GM23338 (cell line): ENCODE measurements at regions not wholly inside any gene's neighbourhood (a gene's known extent, or its start where the extent isn't known, plus 50 kb on each side); places are given as distances from the start of the nearest gene placed in this dataset.

Experiments used
- ATAC-seq: fragments of 200-7000 bp; cut with Tn5 transposase; 3 replicates; pipeline ENCODE4 v1.9.1; 2020
- DNase-seq: peaks from one replicate; pipeline ENCODE4 v3.0.0-alpha.2; 2015; ENCODE audit warnings: low spot score
- H2AFZ ChIP-seq: fragments of 200-600 bp; sonication (generic); 2 replicates; pipeline ENCODE4 v1.8.0; 2016; ENCODE audit warnings: antibody characterized with exemption, mild to moderate bottlenecking, moderate library complexity
- H3F3A ChIP-seq: fragments of 200-600 bp; sonication (generic); replicated peaks from 2 replicates; pipeline ENCODE4 v1.8.0; 2017; ENCODE audit warnings: antibody characterized with exemption, mixed run types, low read depth
- H3K27ac ChIP-seq: fragments of 200-600 bp; sonication (generic); 2 replicates; pipeline ENCODE4 v1.6.1; 2016; ENCODE audit warnings: low read depth
- H3K27me3 ChIP-seq: fragments of 200-600 bp; sonication (generic); 2 replicates; pipeline ENCODE4 v1.8.0; 2016; ENCODE audit warnings: mild to moderate bottlenecking, mixed run types, moderate library complexity; ENCODE audit not compliant: insufficient read depth
- H3K36me3 ChIP-seq: fragments of 200-600 bp; sonication (generic); 2 replicates; pipeline ENCODE4 v1.8.0; 2016; ENCODE audit warnings: mild to moderate bottlenecking; ENCODE audit not compliant: insufficient read depth
- H3K4me1 ChIP-seq: fragments of 200-600 bp; sonication (generic); 2 replicates; pipeline ENCODE4 v1.8.0; 2016; ENCODE audit warnings: mild to moderate bottlenecking, moderate library complexity; ENCODE audit not compliant: insufficient read depth
- H3K4me2 ChIP-seq: fragments of 200-600 bp; sonication (generic); 2 replicates; pipeline ENCODE4 v1.7.1; 2017; ENCODE audit warnings: mixed run types
- H3K4me3 ChIP-seq: fragments of 200-600 bp; sonication (generic); 2 replicates; pipeline ENCODE4 v1.6.1; 2016; ENCODE audit warnings: mixed run types
- H3K79me2 ChIP-seq: fragments of 200-600 bp; sonication (generic); replicated peaks from 2 replicates; pipeline ENCODE4 v1.8.0; 2017; ENCODE audit warnings: mild to moderate bottlenecking; ENCODE audit not compliant: insufficient read depth
- H3K9me2 ChIP-seq: fragments of 200-600 bp; sonication (generic); 2 replicates; pipeline ENCODE4 v1.8.0; 2017; ENCODE audit not compliant: insufficient read depth
- H4K20me1 ChIP-seq: fragments of 200-600 bp; sonication (generic); replicated peaks from 2 replicates; pipeline ENCODE4 v1.8.0; 2017; ENCODE audit warnings: mild to moderate bottlenecking; ENCODE audit not compliant: insufficient read depth
- H3K27ac Mint-ChIP-seq: 2 replicates; pipeline ENCODE4 v1.8.0; 2020; ENCODE audit warnings: inconsistent platforms, mild to moderate bottlenecking, moderate library complexity, mixed read lengths
- H3K27me3 Mint-ChIP-seq: 3 replicates; pipeline ENCODE4 v1.8.0; 2022; ENCODE audit warnings: low read depth, mild to moderate bottlenecking, moderate library complexity, mixed read lengths, inconsistent platforms; ENCODE audit not compliant: insufficient read depth, poor library complexity
- H3K36me3 Mint-ChIP-seq: 3 replicates; pipeline ENCODE4 v1.8.0; 2021; ENCODE audit warnings: low read depth, mild to moderate bottlenecking, inconsistent platforms, moderate library complexity, mixed read lengths
- H3K4me1 Mint-ChIP-seq: 3 replicates; pipeline ENCODE4 v1.8.0; 2020; ENCODE audit warnings: mild to moderate bottlenecking, inconsistent platforms, mixed read lengths
- H3K4me3 Mint-ChIP-seq: 3 replicates; pipeline ENCODE4 v1.8.0; 2021; ENCODE audit warnings: moderate library complexity, mild to moderate bottlenecking, inconsistent platforms, mixed read lengths
- H3K9me3 Mint-ChIP-seq: 3 replicates; pipeline ENCODE4 v1.8.0; 2020; ENCODE audit warnings: moderate library complexity, mild to moderate bottlenecking, inconsistent platforms, mixed read lengths
- CREB1 ChIP-seq: fragments of 250-450 bp; sonication (Bioruptor Pico); IDR thresholded peaks from 2 replicates; pipeline ENCODE4 v1.5.0; 2020; ENCODE audit warnings: low read depth, mild to moderate bottlenecking, moderate library complexity
- EZH2 ChIP-seq: fragments of 200-600 bp; sonication (generic); IDR thresholded peaks from one replicate; pipeline ENCODE4 v1.8.0; 2017; ENCODE audit warnings: antibody characterized with exemption, mild to moderate bottlenecking, low read depth; ENCODE audit not compliant: unreplicated experiment
- EZH2phosphoT487 ChIP-seq: fragments of 200-600 bp; sonication (generic); IDR thresholded peaks from one replicate; pipeline ENCODE4 v1.8.1; 2018; ENCODE audit warnings: antibody characterized with exemption; ENCODE audit not compliant: unreplicated experiment
- JUNB ChIP-seq: IDR thresholded peaks from one replicate; pipeline ENCODE4 v1.6.1; 2016; ENCODE audit warnings: antibody characterized with exemption; ENCODE audit not compliant: unreplicated experiment
- NANOG ChIP-seq: IDR thresholded peaks from 2 replicates; pipeline ENCODE4 v1.6.1; 2016; ENCODE audit warnings: antibody characterized with exemption, borderline replicate concordance
- STAT1 ChIP-seq: IDR thresholded peaks from one replicate; pipeline ENCODE4 v1.6.1; 2016; ENCODE audit warnings: antibody characterized with exemption; ENCODE audit not compliant: unreplicated experiment
- ZNF331 ChIP-seq: fragments of 250-450 bp; sonication (Bioruptor Pico); IDR thresholded peaks from 2 replicates; pipeline ENCODE4 v1.5.0; 2020; ENCODE audit warnings: low read depth, mild to moderate bottlenecking, moderate library complexity
- TF ChIP-seq, protein P1 (sequence below): fragments of 250-450 bp; sonication (Bioruptor Pico); IDR thresholded peaks from 2 replicates; pipeline ENCODE4 v1.5.0; 2020; ENCODE audit warnings: mild to moderate bottlenecking, moderate library complexity

DNA sequence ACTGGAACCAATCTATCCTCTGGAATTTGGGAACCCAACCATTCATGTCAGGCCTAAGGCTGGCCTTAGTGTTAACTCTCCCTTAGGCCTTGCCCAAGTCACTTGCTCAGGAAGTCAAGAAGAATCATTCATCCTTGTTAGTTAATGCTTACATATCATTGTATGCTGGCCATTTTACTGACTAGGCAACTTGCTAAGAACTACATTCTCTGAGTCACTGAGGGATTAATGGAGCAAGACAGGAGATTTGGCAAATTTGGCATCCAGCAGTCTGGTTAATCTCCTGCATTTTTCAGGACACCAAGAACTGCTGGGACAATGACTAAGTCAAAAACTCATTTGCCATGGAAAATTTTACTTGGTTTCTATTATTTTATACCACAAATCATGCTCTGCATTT is 115.8 kb upstream of the DDIT4L start:
- Histone ChIP-seq H2AFZ (no peak overlapping the region), H3K9me2 (peaks cover 17% of the 10 kb centered on the region), H3F3A (no peaks in the 10 kb centered on the region), H3K36me3 (no peaks in the 10 kb centered on the region), H3K79me2 (no peaks in the 10 kb centered on the region), H3K27me3 (no peaks in the 10 kb centered on the region), H3K27ac (no peak overlapping the region), H3K4me2 (no peak overlapping the region), H3K4me3 (no peak overlapping the region), H4K20me1 (no peaks in the 10 kb centered on the region), H3K4me1 (peaks cover 26% of the 10 kb centered on the region)
- no peak for ATAC-seq
- Mint-ChIP-seq H3K27ac (no peak overlapping the region), H3K9me3 (no peaks in the 10 kb centered on the region), H3K4me3 (no peak overlapping the region), H3K27me3 (no peaks in the 10 kb centered on the region), H3K36me3 (no peaks in the 10 kb centered on the region), H3K4me1 (peaks cover 23% of the 10 kb centered on the region; the same call in 2 of the 3 replicates)
- no peak for TF ChIP-seq EZH2phosphoT487
- no peak for TF ChIP-seq EZH2
- TF ChIP-seq JUNB: no peak
- no peak for DNase-seq

DNA sequence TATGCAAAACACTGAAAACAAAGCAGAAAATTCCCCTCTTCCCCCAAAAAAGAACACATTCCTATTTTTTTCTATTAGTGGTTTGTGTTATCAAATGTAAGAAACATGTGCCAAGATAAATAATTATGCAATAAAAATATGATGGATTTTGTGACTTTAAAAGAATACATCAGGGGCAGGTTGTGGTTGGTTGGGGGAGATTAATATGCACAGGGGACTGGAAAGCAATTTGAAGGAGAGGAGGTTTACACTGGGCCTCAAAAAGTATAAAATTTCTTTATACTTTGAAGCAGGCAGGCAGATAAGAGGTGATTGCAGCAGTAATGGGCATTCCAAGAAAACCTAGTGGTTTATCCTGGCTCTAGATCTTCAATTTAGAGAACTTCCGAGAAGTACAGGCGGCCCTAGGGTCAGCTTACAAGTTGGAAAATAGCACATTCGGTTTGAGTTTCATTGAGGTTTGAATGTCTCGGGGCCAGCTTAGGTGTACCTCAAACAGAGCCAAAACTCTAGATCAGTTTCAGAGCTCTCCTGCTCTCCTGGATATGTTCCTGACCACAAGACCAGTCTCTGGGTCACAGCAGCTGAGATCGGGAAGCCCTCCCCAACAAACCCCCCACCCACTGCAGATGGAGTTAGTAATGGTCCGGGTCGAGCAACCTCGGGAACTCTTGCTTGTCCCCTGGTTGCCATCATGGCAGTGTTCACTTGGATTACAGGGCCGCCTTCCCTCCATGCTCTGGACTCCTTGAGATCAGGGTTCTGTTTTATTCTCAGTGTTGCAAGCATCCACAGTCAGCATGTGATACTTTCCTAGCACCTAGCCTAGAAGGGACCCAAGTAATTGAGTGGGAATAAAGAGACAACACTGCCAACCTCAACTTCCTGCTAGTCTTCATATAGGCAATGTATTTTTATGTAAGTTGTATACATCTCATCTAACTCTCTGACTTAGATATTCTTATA is 112.1 kb upstream of the DDIT4L start:
- Histone ChIP-seq H3K4me1 (no peaks in the 10 kb centered on the region), H3K27me3 (no peaks in the 10 kb centered on the region), H3K27ac (no peak overlapping the region), H3K36me3 (no peaks in the 10 kb centered on the region), H3K9me2 (peaks cover 13% of the 10 kb centered on the region; the same call in 1 of the 2 replicates), H3K4me2 (no peak overlapping the region), H3F3A (no peaks in the 10 kb centered on the region), H3K79me2 (no peaks in the 10 kb centered on the region), H3K4me3 (no peak overlapping the region), H4K20me1 (no peaks in the 10 kb centered on the region), H2AFZ (no peak overlapping the region)
- no peak overlapping the region for H3K27ac Mint-ChIP-seq
- H3K4me3 Mint-ChIP-seq: no peak overlapping the region
- H3K36me3 Mint-ChIP-seq: no peaks in the 10 kb centered on the region
- no peaks in the 10 kb centered on the region for H3K9me3 Mint-ChIP-seq
- DNase-seq (no peak), ATAC-seq (no peak)
- no peaks in the 10 kb centered on the region for H3K27me3 Mint-ChIP-seq
- H3K4me1 Mint-ChIP-seq: no peaks in the 10 kb centered on the region
- TF ChIP-seq CREB1 (CRISPR knock-in tag) (no peak), STAT1 (no peak), ZNF331 (CRISPR knock-in tag) (no peak), NANOG (no peak)
- TF ChIP-seq, protein P1, sequence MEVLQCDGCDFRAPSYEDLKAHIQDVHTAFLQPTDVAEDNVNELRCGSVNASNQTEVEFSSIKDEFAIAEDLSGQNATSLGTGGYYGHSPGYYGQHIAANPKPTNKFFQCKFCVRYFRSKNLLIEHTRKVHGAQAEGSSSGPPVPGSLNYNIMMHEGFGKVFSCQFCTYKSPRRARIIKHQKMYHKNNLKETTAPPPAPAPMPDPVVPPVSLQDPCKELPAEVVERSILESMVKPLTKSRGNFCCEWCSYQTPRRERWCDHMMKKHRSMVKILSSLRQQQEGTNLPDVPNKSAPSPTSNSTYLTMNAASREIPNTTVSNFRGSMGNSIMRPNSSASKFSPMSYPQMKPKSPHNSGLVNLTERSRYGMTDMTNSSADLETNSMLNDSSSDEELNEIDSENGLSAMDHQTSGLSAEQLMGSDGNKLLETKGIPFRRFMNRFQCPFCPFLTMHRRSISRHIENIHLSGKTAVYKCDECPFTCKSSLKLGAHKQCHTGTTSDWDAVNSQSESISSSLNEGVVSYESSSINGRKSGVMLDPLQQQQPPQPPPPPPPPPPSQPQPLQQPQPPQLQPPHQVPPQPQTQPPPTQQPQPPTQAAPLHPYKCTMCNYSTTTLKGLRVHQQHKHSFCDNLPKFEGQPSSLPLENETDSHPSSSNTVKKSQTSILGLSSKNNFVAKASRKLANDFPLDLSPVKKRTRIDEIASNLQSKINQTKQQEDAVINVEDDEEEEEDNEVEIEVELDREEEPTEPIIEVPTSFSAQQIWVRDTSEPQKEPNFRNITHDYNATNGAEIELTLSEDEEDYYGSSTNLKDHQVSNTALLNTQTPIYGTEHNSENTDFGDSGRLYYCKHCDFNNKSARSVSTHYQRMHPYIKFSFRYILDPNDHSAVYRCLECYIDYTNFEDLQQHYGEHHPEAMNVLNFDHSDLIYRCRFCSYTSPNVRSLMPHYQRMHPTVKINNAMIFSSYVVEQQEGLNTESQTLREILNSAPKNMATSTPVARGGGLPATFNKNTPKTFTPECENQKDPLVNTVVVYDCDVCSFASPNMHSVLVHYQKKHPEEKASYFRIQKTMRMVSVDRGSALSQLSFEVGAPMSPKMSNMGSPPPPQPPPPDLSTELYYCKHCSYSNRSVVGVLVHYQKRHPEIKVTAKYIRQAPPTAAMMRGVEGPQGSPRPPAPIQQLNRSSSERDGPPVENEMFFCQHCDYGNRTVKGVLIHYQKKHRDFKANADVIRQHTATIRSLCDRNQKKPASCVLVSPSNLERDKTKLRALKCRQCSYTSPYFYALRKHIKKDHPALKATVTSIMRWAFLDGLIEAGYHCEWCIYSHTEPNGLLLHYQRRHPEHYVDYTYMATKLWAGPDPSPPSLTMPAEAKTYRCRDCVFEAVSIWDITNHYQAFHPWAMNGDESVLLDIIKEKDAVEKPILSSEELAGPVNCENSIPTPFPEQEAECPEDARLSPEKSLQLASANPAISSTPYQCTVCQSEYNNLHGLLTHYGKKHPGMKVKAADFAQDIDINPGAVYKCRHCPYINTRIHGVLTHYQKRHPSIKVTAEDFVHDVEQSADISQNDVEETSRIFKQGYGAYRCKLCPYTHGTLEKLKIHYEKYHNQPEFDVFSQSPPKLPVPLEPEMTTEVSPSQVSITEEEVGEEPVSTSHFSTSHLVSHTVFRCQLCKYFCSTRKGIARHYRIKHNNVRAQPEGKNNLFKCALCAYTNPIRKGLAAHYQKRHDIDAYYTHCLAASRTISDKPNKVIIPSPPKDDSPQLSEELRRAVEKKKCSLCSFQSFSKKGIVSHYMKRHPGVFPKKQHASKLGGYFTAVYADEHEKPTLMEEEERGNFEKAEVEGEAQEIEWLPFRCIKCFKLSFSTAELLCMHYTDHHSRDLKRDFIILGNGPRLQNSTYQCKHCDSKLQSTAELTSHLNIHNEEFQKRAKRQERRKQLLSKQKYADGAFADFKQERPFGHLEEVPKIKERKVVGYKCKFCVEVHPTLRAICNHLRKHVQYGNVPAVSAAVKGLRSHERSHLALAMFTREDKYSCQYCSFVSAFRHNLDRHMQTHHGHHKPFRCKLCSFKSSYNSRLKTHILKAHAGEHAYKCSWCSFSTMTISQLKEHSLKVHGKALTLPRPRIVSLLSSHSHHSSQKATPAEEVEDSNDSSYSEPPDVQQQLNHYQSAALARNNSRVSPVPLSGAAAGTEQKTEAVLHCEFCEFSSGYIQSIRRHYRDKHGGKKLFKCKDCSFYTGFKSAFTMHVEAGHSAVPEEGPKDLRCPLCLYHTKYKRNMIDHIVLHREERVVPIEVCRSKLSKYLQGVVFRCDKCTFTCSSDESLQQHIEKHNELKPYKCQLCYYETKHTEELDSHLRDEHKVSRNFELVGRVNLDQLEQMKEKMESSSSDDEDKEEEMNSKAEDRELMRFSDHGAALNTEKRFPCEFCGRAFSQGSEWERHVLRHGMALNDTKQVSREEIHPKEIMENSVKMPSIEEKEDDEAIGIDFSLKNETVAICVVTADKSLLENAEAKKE: no peak
